Activated B cell treated with CpG ODN at 0.5 μM for 24 hours (primary cell): ENCODE measurements at regions not wholly inside any gene's neighbourhood (a gene's known extent, or its start where the extent isn't known, plus 50 kb on each side); places are given as distances from the start of the nearest gene placed in this dataset.

Source experiments
- ATAC-seq: fragments of 200-7000 bp; cut with Tn5 transposase; one replicate; pipeline ENCODE4 v1.10.0; 2021; ENCODE audit warnings: low read depth, mild to moderate bottlenecking, moderate library complexity
- CTCF ChIA-PET: fragments of 350-600 bp; sonication (Branson Sonifier 250); formaldehyde crosslinking; loops from one replicate; lab custom pipeline; 2021; ENCODE audit warnings: antibody characterized with exemption; lab: Charles Lee
- POLR2A ChIA-PET: fragments of 350-600 bp; sonication (Branson Sonifier 250); formaldehyde crosslinking; loops from one replicate; lab custom pipeline; 2021; ENCODE audit warnings: antibody characterized with exemption; lab: Charles Lee
- DNase-seq: peaks from one replicate; pipeline ENCODE4 v3.0.0; 2022
- H3K27ac Mint-ChIP-seq: one replicate; pipeline ENCODE4 v1.8.0; 2020; ENCODE audit warnings: mixed read lengths
- H3K27me3 Mint-ChIP-seq: one replicate; pipeline ENCODE4 v1.8.0; 2021; ENCODE audit warnings: mixed read lengths
- H3K36me3 Mint-ChIP-seq: one replicate; pipeline ENCODE4 v1.8.0; 2021; ENCODE audit warnings: low read depth, mixed read lengths
- H3K4me1 Mint-ChIP-seq: one replicate; pipeline ENCODE4 v1.8.0; 2021; ENCODE audit warnings: mixed read lengths
- H3K4me3 Mint-ChIP-seq: one replicate; pipeline ENCODE4 v1.8.0; 2020; ENCODE audit warnings: mild to moderate bottlenecking, mixed read lengths
- H3K9me3 Mint-ChIP-seq: one replicate; pipeline ENCODE4 v1.8.0; 2020; ENCODE audit warnings: mixed read lengths
- intact Hi-C: fragments of 100-400 bp; cut with micrococcal nuclease; formaldehyde crosslinking; loops from one replicate; pipeline ENCODE4 v1.15.1; 2024
- TF ChIP-seq, protein P1 (sequence below): fragments of 200-600 bp; IDR thresholded peaks from one replicate; pipeline ENCODE4 v1.8.0; 2022; ENCODE audit warnings: antibody characterized with exemption, mild to moderate bottlenecking

DNA sequence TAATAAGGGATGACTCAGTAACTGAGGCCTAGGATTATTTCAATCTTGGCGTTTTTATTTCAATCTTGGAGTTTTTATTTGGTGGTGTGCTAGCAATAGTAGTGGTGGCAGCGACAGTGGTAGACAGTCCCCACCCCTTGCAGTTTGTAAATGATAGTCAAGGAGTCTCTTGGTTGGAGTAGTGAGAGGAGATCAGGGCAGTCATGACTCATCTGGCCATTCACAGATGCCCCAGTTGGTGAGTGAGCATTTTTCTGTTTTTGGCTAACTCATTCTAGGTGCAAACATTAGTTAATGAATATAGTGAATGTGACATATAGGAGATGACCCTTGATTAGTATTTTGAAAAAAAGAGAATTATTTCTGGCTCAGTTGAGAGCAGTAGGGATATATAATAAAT lies 93.5 kb upstream of the ADAD1 start:
- CTCF ChIA-PET: no interaction called here
- DNase-seq (no peak), ATAC-seq (no peak)
- Mint-ChIP-seq H3K4me1 (no peaks in the 10 kb centered on the region), H3K36me3 (peaks cover 64% of the 10 kb centered on the region), H3K27ac (no peak overlapping the region), H3K4me3 (no peak overlapping the region), H3K27me3 (no peaks in the 10 kb centered on the region), H3K9me3 (no peaks in the 10 kb centered on the region)
- POLR2A ChIA-PET: no interaction called here
- intact Hi-C loops: no loop called here
- TF ChIP-seq, protein P1, sequence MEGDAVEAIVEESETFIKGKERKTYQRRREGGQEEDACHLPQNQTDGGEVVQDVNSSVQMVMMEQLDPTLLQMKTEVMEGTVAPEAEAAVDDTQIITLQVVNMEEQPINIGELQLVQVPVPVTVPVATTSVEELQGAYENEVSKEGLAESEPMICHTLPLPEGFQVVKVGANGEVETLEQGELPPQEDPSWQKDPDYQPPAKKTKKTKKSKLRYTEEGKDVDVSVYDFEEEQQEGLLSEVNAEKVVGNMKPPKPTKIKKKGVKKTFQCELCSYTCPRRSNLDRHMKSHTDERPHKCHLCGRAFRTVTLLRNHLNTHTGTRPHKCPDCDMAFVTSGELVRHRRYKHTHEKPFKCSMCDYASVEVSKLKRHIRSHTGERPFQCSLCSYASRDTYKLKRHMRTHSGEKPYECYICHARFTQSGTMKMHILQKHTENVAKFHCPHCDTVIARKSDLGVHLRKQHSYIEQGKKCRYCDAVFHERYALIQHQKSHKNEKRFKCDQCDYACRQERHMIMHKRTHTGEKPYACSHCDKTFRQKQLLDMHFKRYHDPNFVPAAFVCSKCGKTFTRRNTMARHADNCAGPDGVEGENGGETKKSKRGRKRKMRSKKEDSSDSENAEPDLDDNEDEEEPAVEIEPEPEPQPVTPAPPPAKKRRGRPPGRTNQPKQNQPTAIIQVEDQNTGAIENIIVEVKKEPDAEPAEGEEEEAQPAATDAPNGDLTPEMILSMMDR: no peak

DNA sequence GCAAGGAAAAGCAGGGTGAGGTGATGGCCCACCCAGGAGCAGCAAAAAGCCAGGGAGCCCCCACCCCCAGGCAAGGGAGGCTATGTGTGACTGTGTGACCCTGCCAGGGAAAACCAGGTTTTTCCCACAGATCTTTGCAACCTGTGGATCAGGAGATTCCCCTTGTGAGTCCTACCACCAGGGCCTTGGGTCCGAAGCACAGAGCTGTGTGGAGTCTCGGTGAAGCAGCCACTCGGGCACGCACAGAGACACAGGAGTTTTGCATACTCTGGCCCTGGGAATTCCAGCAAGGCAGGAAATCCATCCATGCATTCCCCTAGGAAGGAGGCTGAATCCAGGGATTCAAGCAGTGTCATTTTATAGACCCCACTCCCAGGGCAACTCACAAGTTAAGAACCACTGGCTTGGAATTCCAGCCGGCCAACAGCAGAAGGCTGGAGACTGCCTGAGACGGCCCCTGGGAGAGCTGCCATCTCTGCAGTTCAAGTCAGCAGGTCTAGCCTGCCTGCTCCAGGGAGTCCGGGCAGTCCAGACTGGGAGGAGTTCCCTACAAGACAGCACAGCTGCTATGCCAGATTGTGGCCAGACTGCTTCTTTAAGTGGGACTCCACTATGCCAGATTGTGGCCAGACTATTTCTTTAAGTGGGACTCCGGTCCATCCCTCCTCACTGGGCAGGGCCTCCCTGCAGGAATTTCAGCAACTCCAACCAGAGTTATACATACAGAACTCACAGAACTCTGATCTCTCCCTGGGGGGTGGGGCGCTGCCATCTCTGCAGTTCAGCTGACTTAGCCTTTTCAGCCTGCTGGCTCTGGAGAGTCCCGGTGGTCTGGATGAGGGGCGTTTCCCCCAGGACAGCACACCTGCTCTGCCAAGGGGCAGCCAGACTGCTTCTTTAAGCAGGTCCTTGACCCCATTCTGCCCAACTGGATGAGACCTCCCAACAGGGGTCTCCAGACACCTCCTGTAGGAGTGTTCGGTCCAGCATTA lies 85.1 kb upstream of the ADAD1 start:
- H3K27ac Mint-ChIP-seq: no peak overlapping the region
- H3K4me3 Mint-ChIP-seq: no peak overlapping the region
- no peaks in the 10 kb centered on the region for H3K9me3 Mint-ChIP-seq
- TF ChIP-seq, protein P1: no peak
- H3K36me3 Mint-ChIP-seq: peaks cover 51% of the 10 kb centered on the region
- ChIA-PET CTCF (no interaction called here), POLR2A (no interaction called here)
- H3K4me1 Mint-ChIP-seq: no peaks in the 10 kb centered on the region
- H3K27me3 Mint-ChIP-seq: no peaks in the 10 kb centered on the region
- DNase-seq (no peak), ATAC-seq (no peak)
- intact Hi-C loops: no loop called here

DNA sequence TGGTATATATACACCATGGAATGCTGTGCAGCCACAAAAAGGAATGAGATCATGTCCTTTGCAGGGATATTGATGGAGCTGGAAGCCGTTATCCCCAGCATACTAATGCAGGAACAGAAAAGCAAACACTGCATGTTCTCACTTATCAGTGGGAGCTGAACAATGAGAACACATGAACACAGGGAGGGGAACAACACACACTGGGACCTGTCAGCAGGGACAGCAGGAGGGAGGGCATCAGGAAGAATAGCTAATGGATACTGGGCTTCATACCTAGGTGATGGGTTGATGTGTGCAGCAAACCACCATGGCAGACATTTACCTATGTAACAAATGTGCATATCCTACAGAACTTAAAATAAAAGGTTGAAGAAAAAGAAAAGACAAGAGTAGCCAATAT lies 81.1 kb upstream of the ADAD1 start:
- intact Hi-C loops: no loop called here
- ChIA-PET POLR2A (no interaction called here), CTCF (no interaction called here)
- H3K9me3 Mint-ChIP-seq: no peaks in the 10 kb centered on the region
- no peak for DNase-seq
- ATAC-seq: no peak
- no peaks in the 10 kb centered on the region for H3K27me3 Mint-ChIP-seq
- TF ChIP-seq, protein P1: no peak
- H3K27ac Mint-ChIP-seq: no peak overlapping the region
- peaks cover 32% of the 10 kb centered on the region for H3K36me3 Mint-ChIP-seq
- no peak overlapping the region for H3K4me3 Mint-ChIP-seq
- H3K4me1 Mint-ChIP-seq: no peaks in the 10 kb centered on the region

DNA sequence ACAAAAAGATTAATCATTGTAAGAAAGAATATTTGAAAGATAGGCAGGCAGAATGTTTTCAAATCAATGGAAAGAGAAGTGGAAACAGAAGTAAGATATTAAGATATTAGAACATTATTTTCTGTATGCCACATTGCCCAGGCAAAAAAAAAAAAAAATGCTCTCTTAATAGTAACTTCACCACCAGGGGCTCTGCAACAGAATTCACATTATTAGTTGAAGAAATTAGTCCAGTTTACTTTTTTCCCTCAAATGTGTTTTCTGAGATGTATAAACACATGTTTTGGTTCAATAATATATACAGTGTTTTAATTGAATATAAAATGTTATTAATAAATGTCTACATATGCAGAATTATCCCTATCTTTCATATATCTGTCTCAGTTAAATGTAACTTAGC lies 78.0 kb upstream of the ADAD1 start:
- POLR2A ChIA-PET: no interaction called here
- CTCF ChIA-PET: no interaction called here
- ATAC-seq: no peak
- intact Hi-C loops: loop anchor here (5.0 to 10.0 kb wide), 2 partner anchors 398 to 414 kb away; no protein-coding TSS in a partner anchor
- Mint-ChIP-seq H3K4me3 (no peak overlapping the region), H3K27ac (no peak overlapping the region), H3K9me3 (no peaks in the 10 kb centered on the region), H3K4me1 (no peaks in the 10 kb centered on the region), H3K27me3 (no peaks in the 10 kb centered on the region), H3K36me3 (peaks cover 29% of the 10 kb centered on the region)
- no peak for DNase-seq
- TF ChIP-seq, protein P1: no peak

DNA sequence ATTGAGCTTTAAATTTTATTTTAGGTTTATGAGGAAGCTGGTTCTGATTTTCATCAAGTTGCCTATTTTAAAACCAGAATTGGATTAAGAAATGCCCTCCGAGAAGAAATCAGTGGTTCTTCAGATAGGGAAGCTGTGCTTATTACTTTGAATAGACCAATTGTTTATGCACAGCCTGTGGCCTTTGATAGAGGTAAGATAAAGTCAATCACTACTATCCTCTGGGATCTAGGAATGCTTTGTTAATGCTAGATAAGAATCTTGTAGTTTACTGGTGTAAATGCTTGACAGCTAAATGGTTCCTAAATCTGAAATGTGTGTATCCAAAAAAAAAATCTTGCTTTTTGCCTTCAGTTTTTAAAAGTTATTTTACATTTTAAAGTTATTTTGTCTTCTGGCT lies 73.0 kb upstream of the ADAD1 start:
- no peak for ATAC-seq
- no peak for DNase-seq
- TF ChIP-seq, protein P1: no peak
- H3K36me3 Mint-ChIP-seq: peaks cover 56% of the 10 kb centered on the region
- H3K4me3 Mint-ChIP-seq: no peak overlapping the region
- no peaks in the 10 kb centered on the region for H3K27me3 Mint-ChIP-seq
- no peaks in the 10 kb centered on the region for H3K4me1 Mint-ChIP-seq
- ChIA-PET CTCF (no interaction called here), POLR2A (no interaction called here)
- H3K9me3 Mint-ChIP-seq: no peaks in the 10 kb centered on the region
- no peak overlapping the region for H3K27ac Mint-ChIP-seq
- intact Hi-C loops: loop anchor here (10.0 kb wide), 1 partner anchor 409 kb away; no protein-coding TSS in a partner anchor
